Liver (tissue), 8 donors: ENCODE measurements at regions not wholly inside any gene's neighbourhood (a gene's known extent, or its start where the extent isn't known, plus 50 kb on each side); places are given as distances from the start of the nearest gene placed in this dataset.
"Not testable (repeated sequence)": the region's sequence is repeated elsewhere in the genome, so short reads cannot be mapped to it uniquely, and the experiment has no call there.

Experiments
- DNase-seq: peaks from one replicate; pipeline ENCODE4 v3.0.0-alpha.2; 2017; ENCODE audit warnings: low spot score
- H3K27ac ChIP-seq, 2 donors: one replicate each; pipeline ENCODE4 v1.7.0; 2013; ENCODE audit warnings: inconsistent platforms in 2 of 2, low read length in 2 of 2, control low read depth in 1 of 2, low read depth in 1 of 2, mild to moderate bottlenecking in 1 of 2
- H3K27me3 ChIP-seq, 4 donors: one replicate each; pipeline versions ENCODE4 v1.6.1 to v1.7.0; 2013; ENCODE audit warnings: low read length in 3 of 4, inconsistent platforms in 1 of 4, mild to moderate bottlenecking in 1 of 4, moderate library complexity in 1 of 4; ENCODE audit not compliant: control insufficient read depth in 4 of 4, insufficient read depth in 4 of 4
- H3K36me3 ChIP-seq, 4 donors: one replicate each; pipeline versions ENCODE4 v1.6.1 to v1.7.0; 2013; ENCODE audit warnings: low read length in 3 of 4, mild to moderate bottlenecking in 3 of 4, low read depth in 1 of 4, moderate library complexity in 1 of 4; ENCODE audit not compliant: control insufficient read depth in 4 of 4, insufficient read depth in 3 of 4
- H3K4me1 ChIP-seq, 4 donors: one replicate each; pipeline versions ENCODE4 v1.6.1 to v1.7.0; 2013; ENCODE audit warnings: low read length in 3 of 4, mild to moderate bottlenecking in 3 of 4, moderate library complexity in 1 of 4; ENCODE audit not compliant: control insufficient read depth in 4 of 4, insufficient read depth in 4 of 4
- H3K4me3 ChIP-seq, 3 donors: one replicate each; pipeline versions ENCODE4 v1.6.1 to v1.7.0; 2013; ENCODE audit warnings: low read length in 3 of 3, control low read depth in 1 of 3, low read depth in 1 of 3, mild to moderate bottlenecking in 1 of 3
- H3K9ac ChIP-seq, 2 donors: one replicate each; pipeline ENCODE4 v1.7.0; 2013; ENCODE audit warnings: low read length in 2 of 2, mild to moderate bottlenecking in 2 of 2, moderate library complexity in 2 of 2, control low read depth in 1 of 2, low read depth in 1 of 2
- H3K9me3 ChIP-seq, 4 donors: one replicate each; pipeline versions ENCODE4 v1.6.1 to v1.7.0; 2013; ENCODE audit warnings: low read length in 3 of 4; ENCODE audit not compliant: control insufficient read depth in 4 of 4
- CTCF ChIP-seq: fragments of 150-350 bp; IDR thresholded peaks from 2 replicates; pipeline ENCODE4 v1.5.1; 2017; ENCODE audit warnings: improper control_type of control experiment, low read depth, low read length; ENCODE audit not compliant: missing input control
- EGR1 ChIP-seq, 2 donors: IDR thresholded peaks; 2 replicates each; pipeline ENCODE4 v1.6.1; 2016 to 2018; ENCODE audit warnings: antibody characterized with exemption in 2 of 2, low read depth in 2 of 2
- FOXA1 ChIP-seq: IDR thresholded peaks from 2 replicates; pipeline ENCODE4 v1.6.1; 2016; ENCODE audit warnings: antibody characterized with exemption
- FOXA2 ChIP-seq: IDR thresholded peaks from 2 replicates; pipeline ENCODE4 v1.6.1; 2016; ENCODE audit warnings: antibody characterized with exemption
- GABPA ChIP-seq, 2 donors: IDR thresholded peaks in 1 of 2; conservative IDR thresholded peaks in 1 of 2; 2 replicates each; pipeline ENCODE4 v1.6.1; 2016; ENCODE audit warnings: antibody characterized with exemption in 2 of 2, mild to moderate bottlenecking in 1 of 2, moderate library complexity in 1 of 2
- HNF4A ChIP-seq, 2 donors: conservative IDR thresholded peaks; 2 replicates each; pipeline ENCODE4 v1.6.1; 2016; ENCODE audit warnings: antibody characterized with exemption in 2 of 2, mild to moderate bottlenecking in 2 of 2
- HNF4G ChIP-seq: IDR thresholded peaks from 2 replicates; pipeline ENCODE4 v1.6.1; 2016; ENCODE audit warnings: antibody characterized with exemption
- JUND ChIP-seq, 2 donors: IDR thresholded peaks; 2 replicates each; pipeline ENCODE4 v1.6.1; 2016; ENCODE audit warnings: antibody characterized with exemption in 2 of 2
- MAX ChIP-seq: IDR thresholded peaks from 2 replicates; pipeline ENCODE4 v1.6.1; 2016; ENCODE audit warnings: antibody characterized with exemption
- NR2F2 ChIP-seq: IDR thresholded peaks from 2 replicates; pipeline ENCODE4 v1.6.1; 2016; ENCODE audit warnings: antibody characterized with exemption
- RAD21 ChIP-seq, 2 donors: IDR thresholded peaks; 2 replicates each; pipeline ENCODE4 v1.6.1; 2016; ENCODE audit warnings: antibody characterized with exemption in 2 of 2, mild to moderate bottlenecking in 2 of 2
- RXRA ChIP-seq, 2 donors: IDR thresholded peaks; 2 replicates each; pipeline ENCODE4 v1.6.1; 2017 to 2018; ENCODE audit warnings: antibody characterized with exemption in 2 of 2, mild to moderate bottlenecking in 1 of 2
- SP1 ChIP-seq: IDR thresholded peaks from 2 replicates; pipeline ENCODE4 v1.6.1; 2018; ENCODE audit warnings: antibody characterized with exemption, mild to moderate bottlenecking
- TAF1 ChIP-seq: conservative IDR thresholded peaks from 2 replicates; pipeline ENCODE4 v1.6.1; 2016; ENCODE audit warnings: antibody characterized with exemption, mild to moderate bottlenecking
- YY1 ChIP-seq: IDR thresholded peaks from 2 replicates; pipeline ENCODE4 v1.6.1; 2016; ENCODE audit warnings: antibody characterized with exemption, mild to moderate bottlenecking
- ZBTB33 ChIP-seq: IDR thresholded peaks from 2 replicates; pipeline ENCODE4 v1.6.1; 2016; ENCODE audit warnings: antibody characterized with exemption
- WGBS: extraction: QIAGEN DNeasy Blood & Tissue Kit; methylation state at CpG from one replicate; pipeline ENCODE4 v1.1.7; 2013; 5-methylcytosine and 5-hydroxymethylcytosine counted together
- TF ChIP-seq, protein P1 (sequence below): IDR thresholded peaks from 2 replicates; pipeline ENCODE4 v1.6.1; 2016; ENCODE audit warnings: antibody characterized with exemption, mild to moderate bottlenecking
- TF ChIP-seq, protein P2 (sequence below): IDR thresholded peaks from 2 replicates; pipeline ENCODE4 v1.6.1; 2016; ENCODE audit warnings: antibody characterized with exemption
- donor health status: healthy.
- donor health status: healthy.
- donor health status: healthy.
- donor health status: healthy.
- donor health status: healthy.

DNA sequence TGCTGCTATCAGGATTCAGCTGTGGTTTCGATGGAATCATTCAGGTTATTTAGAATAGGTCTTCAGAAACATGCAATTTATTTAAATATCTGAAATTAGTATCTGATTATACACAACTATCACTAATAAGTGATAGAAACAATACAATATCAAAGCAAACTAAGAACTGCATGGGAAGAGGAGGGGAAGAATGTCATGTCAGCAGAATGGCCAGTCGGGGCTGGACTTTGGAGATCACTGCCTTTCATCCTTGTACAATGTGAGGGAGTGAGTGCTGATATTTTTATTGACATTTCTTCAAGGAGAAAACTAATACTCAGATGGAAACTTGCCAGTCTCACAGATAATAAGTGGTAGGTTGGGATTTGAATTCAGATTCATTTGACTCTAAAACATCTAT is 224.0 kb upstream of the LINC00305 start:
- WGBS = 84% methylated on average over 2 of the region's 2 CpGs
- no peak overlapping the region for H3K9ac ChIP-seq
- no peaks in the 10 kb centered on the region for H3K27me3 ChIP-seq

DNA sequence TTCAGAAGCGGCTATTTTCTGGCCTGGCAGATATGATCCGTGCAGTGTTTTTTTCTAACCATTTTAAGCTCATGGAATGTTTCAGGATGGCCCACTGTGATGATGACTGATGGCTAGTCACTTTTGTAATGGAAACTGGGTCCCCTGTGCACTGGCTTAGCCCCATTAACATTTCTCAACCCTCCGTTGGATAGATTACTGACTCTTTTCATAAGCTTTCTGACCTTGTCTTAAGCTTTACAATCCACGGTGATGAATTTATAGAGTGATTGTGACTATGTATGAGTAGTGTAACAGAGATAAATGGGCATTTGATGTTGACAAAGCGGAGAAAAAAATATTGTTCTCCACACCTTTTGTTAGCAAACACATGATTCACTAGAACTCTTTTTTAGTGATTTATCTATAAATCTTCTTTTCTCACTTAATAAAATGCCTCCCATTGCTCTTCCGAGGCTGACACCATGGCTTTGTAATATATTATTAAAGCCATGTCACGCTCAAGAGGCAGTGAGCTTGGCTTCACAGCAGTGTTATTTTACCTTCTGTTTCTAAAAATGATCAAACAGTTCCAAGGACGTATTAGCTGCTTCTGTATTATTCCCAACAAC is 221.0 kb upstream of the LINC00305 start:
- not testable (repeated sequence) for H3K4me1 ChIP-seq, DNase-seq, H3K36me3 ChIP-seq, H3K9me3 ChIP-seq, H3K27me3 ChIP-seq, H3K27ac ChIP-seq, H3K9ac ChIP-seq, H3K4me3 ChIP-seq
- whole genome bisulfite sequencing = 90% methylated on average over 6 of the region's 8 CpGs

More for the DNA sequence above, 224.0 kb upstream of the LINC00305 start:
- no peak for DNase-seq
- no peaks in the 10 kb centered on the region for H3K4me1 ChIP-seq
- H3K9me3 ChIP-seq = peaks cover 0 to 2% (median 0%) of the 10 kb centered on the region in 4 donors
- no peak overlapping the region for H3K27ac ChIP-seq
- H3K4me3 ChIP-seq = no peak overlapping the region
- no peak for TF ChIP-seq GABPA (IDR thresholded peaks at IDR 0.05 in 1 of 2, conservative IDR thresholded peaks at IDR 0.05 in 1 of 2)
- TF ChIP-seq TAF1 = no peak
- no peak for TF ChIP-seq NR2F2
- TF ChIP-seq JUND (IDR thresholded peaks at IDR 0.05) = no peak
- TF ChIP-seq YY1 = no peak
- no peak for TF ChIP-seq RXRA (IDR thresholded peaks at IDR 0.05)
- TF ChIP-seq HNF4G = no peak
- no peak for TF ChIP-seq HNF4A (conservative IDR thresholded peaks at IDR 0.05)
- TF ChIP-seq SP1 = no peak
- no peak for TF ChIP-seq FOXA1
- no peak for TF ChIP-seq CTCF
- no peak for TF ChIP-seq RAD21 (IDR thresholded peaks at IDR 0.05)
- no peak for TF ChIP-seq EGR1 (IDR thresholded peaks at IDR 0.05; ENCODE audit: low read depth in 2 of 2)
- TF ChIP-seq, protein P1, sequence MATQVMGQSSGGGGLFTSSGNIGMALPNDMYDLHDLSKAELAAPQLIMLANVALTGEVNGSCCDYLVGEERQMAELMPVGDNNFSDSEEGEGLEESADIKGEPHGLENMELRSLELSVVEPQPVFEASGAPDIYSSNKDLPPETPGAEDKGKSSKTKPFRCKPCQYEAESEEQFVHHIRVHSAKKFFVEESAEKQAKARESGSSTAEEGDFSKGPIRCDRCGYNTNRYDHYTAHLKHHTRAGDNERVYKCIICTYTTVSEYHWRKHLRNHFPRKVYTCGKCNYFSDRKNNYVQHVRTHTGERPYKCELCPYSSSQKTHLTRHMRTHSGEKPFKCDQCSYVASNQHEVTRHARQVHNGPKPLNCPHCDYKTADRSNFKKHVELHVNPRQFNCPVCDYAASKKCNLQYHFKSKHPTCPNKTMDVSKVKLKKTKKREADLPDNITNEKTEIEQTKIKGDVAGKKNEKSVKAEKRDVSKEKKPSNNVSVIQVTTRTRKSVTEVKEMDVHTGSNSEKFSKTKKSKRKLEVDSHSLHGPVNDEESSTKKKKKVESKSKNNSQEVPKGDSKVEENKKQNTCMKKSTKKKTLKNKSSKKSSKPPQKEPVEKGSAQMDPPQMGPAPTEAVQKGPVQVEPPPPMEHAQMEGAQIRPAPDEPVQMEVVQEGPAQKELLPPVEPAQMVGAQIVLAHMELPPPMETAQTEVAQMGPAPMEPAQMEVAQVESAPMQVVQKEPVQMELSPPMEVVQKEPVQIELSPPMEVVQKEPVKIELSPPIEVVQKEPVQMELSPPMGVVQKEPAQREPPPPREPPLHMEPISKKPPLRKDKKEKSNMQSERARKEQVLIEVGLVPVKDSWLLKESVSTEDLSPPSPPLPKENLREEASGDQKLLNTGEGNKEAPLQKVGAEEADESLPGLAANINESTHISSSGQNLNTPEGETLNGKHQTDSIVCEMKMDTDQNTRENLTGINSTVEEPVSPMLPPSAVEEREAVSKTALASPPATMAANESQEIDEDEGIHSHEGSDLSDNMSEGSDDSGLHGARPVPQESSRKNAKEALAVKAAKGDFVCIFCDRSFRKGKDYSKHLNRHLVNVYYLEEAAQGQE = no peak
- TF ChIP-seq, protein P2, sequence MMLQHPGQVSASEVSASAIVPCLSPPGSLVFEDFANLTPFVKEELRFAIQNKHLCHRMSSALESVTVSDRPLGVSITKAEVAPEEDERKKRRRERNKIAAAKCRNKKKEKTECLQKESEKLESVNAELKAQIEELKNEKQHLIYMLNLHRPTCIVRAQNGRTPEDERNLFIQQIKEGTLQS = no peak
- no peak for TF ChIP-seq FOXA2
- no peak for TF ChIP-seq MAX
- no peak for TF ChIP-seq ZBTB33
- no peaks in the 10 kb centered on the region for H3K36me3 ChIP-seq
